GM12878 (cell line): ENCODE measurements at regions not wholly inside any gene's neighbourhood (a gene's known extent, or its start where the extent isn't known, plus 50 kb on each side); places are given as distances from the start of the nearest gene placed in this dataset.

Experiments
- ATAC-seq: fragments of 200-7000 bp; cut with Tn5 transposase; 3 replicates; pipeline ENCODE4 v1.9.1; 2020; ENCODE audit warnings: mild to moderate bottlenecking, moderate library complexity
- BruUV-seq: library from RNA; stranded (reverse); fragments of 400-500 nt; replicated peaks from 2 replicates; lab custom pipeline; 2021; lab: Mats Ljungman, UMichigan
- CTCF ChIA-PET: fragments of 300-600 bp; sonication (Branson Sonifier 250); formaldehyde crosslinking; extraction: SDS; loops from one replicate; lab custom pipeline; 2021; ENCODE audit warnings: inconsistent platforms; lab: Yijun Ruan, JAX
- POLR2A ChIA-PET: fragments of 350-600 bp; formaldehyde crosslinking; extraction: SDS; loops from one replicate; lab custom pipeline; 2021; ENCODE audit warnings: inconsistent platforms; lab: Charles Lee
- RAD21 ChIA-PET: fragments of 300-600 bp; sonication (Branson Sonifier 250); formaldehyde crosslinking; loops from one replicate; lab custom pipeline; 2023; ENCODE audit warnings: antibody characterized with exemption; ENCODE audit not compliant: unreplicated experiment; lab: Charles Lee
- SMC1A ChIA-PET: fragments of 300-600 bp; sonication (Branson Sonifier 250); formaldehyde crosslinking; loops from one replicate; lab custom pipeline; 2023; ENCODE audit not compliant: unreplicated experiment, uncharacterized antibody; lab: Charles Lee
- DNase-seq: peaks from one replicate; pipeline ENCODE4 v3.0.0-alpha.2; 2011; ENCODE audit warnings: low read depth, low spot score
- FAIRE-seq: peaks from 3 replicates; lab custom pipeline; 2011; peaks lifted over from hg19 to GRCh38; lab: Jason Lieb, UNC
- H2AFZ ChIP-seq: 2 replicates; pipeline ENCODE4 v1.6.0; 2011; ENCODE audit warnings: low read depth, low read length, control low read depth; ENCODE audit not compliant: control insufficient read depth
- H3K27ac ChIP-seq: 2 replicates; pipeline ENCODE4 v1.5.1; 2011; ENCODE audit warnings: control low read depth; ENCODE audit not compliant: control insufficient read depth, insufficient read depth
- H3K27me3 ChIP-seq, 2 experiments: replicated peaks in 1 of 2; 2 replicates each; pipeline versions ENCODE4 v1.6.0 to v1.6.1; 2011; ENCODE audit warnings: low read length in 1 of 2; ENCODE audit not compliant: control insufficient read depth in 2 of 2, insufficient read depth in 2 of 2
- H3K36me3 ChIP-seq, 2 experiments: 2 replicates each; pipeline ENCODE4 v1.5.1; 2011; ENCODE audit warnings: low read length in 1 of 2; ENCODE audit not compliant: control insufficient read depth in 2 of 2, insufficient read depth in 2 of 2
- H3K4me1 ChIP-seq: 2 replicates; pipeline ENCODE4 v1.6.1; 2011; ENCODE audit warnings: mild to moderate bottlenecking, low read length, moderate library complexity, mixed read lengths; ENCODE audit not compliant: control insufficient read depth, insufficient read depth
- H3K4me2 ChIP-seq: 2 replicates; pipeline ENCODE4 v1.6.0; 2011; ENCODE audit warnings: control low read depth; ENCODE audit not compliant: control insufficient read depth, insufficient read depth
- H3K4me3 ChIP-seq: fragments of 200-600 bp; sonication (generic); 2 replicates; pipeline ENCODE4 v1.5.1; 2016
- H3K79me2 ChIP-seq: 2 replicates; pipeline ENCODE4 v1.6.0; 2011; ENCODE audit warnings: low read length; ENCODE audit not compliant: control insufficient read depth, insufficient read depth
- H3K9ac ChIP-seq: 2 replicates; pipeline ENCODE4 v1.8.0; 2011; ENCODE audit warnings: low read length, control low read depth, mixed read lengths; ENCODE audit not compliant: control insufficient read depth, insufficient read depth
- H3K9me3 ChIP-seq: replicated peaks from 3 replicates; pipeline ENCODE4 v1.5.1; 2011; ENCODE audit warnings: mild to moderate bottlenecking, low read length; ENCODE audit not compliant: control insufficient read depth, insufficient read depth
- H4K20me1 ChIP-seq: 2 replicates; pipeline ENCODE4 v1.6.0; 2011; ENCODE audit not compliant: control insufficient read depth, insufficient read depth
- CREM ChIP-seq: IDR thresholded peaks from 2 replicates; pipeline ENCODE4 v1.6.1; 2014; ENCODE audit warnings: antibody characterized with exemption, low read depth
- EED ChIP-seq: sonication (generic); IDR thresholded peaks from 2 replicates; pipeline ENCODE4 v1.6.1; 2016; ENCODE audit warnings: antibody characterized with exemption, low read depth
- FOXM1 ChIP-seq: IDR thresholded peaks from 2 replicates; pipeline ENCODE4 v1.6.1; 2012; ENCODE audit warnings: low read depth, mild to moderate bottlenecking, inconsistent platforms, low read length, moderate library complexity
- KDM1A ChIP-seq: fragments of 200-600 bp; sonication (generic); IDR thresholded peaks from 2 replicates; pipeline ENCODE4 v1.6.1; 2016; ENCODE audit warnings: borderline replicate concordance
- NBN ChIP-seq: fragments of 450-650 bp; IDR thresholded peaks from 2 replicates; pipeline ENCODE4 v1.6.1; 2016
- NFXL1 ChIP-seq: fragments of 450-650 bp; IDR thresholded peaks from 2 replicates; pipeline ENCODE4 v1.6.1; 2017; ENCODE audit warnings: antibody characterized with exemption, mild to moderate bottlenecking, borderline replicate concordance
- RAD51 ChIP-seq: fragments of 450-650 bp; IDR thresholded peaks from 2 replicates; pipeline ENCODE4 v1.6.1; 2016; ENCODE audit warnings: moderate library complexity, mild to moderate bottlenecking, inconsistent platforms
- RCOR1 ChIP-seq: conservative IDR thresholded peaks from 2 replicates; pipeline ENCODE4 v1.6.1; 2012; ENCODE audit warnings: low read depth, low read length, improper control_type of control experiment
- SPI1 ChIP-seq: IDR thresholded peaks from 2 replicates; pipeline ENCODE4 v1.6.1; 2011; ENCODE audit warnings: low read depth, mild to moderate bottlenecking, low read length, moderate library complexity, borderline replicate concordance; ENCODE audit not compliant: insufficient read depth
- USF1 ChIP-seq: IDR thresholded peaks from 2 replicates; pipeline ENCODE4 v1.6.1; 2011; ENCODE audit warnings: borderline replicate concordance, low read depth, mild to moderate bottlenecking, moderate library complexity, mixed read lengths, low read length; ENCODE audit not compliant: insufficient read depth; ENCODE audit errors: extremely low read length
- ZBTB11 ChIP-seq: fragments of 450-650 bp; formaldehyde crosslinking; IDR thresholded peaks from 2 replicates; pipeline ENCODE4 v1.5.0; 2022; ENCODE audit warnings: mild to moderate bottlenecking, missing genetic modification characterization
- ZBTB40 ChIP-seq: fragments of 450-650 bp; IDR thresholded peaks from 2 replicates; pipeline ENCODE4 v1.6.1; 2016; ENCODE audit warnings: mild to moderate bottlenecking, moderate library complexity, borderline replicate concordance
- ZNF207 ChIP-seq: fragments of 450-650 bp; IDR thresholded peaks from 2 replicates; pipeline ENCODE4 v1.6.1; 2014; ENCODE audit warnings: antibody characterized with exemption, mild to moderate bottlenecking, borderline replicate concordance
- ZNF217 ChIP-seq: fragments of 450-650 bp; IDR thresholded peaks from 2 replicates; pipeline ENCODE4 v1.6.1; 2017; ENCODE audit warnings: antibody characterized with exemption, mild to moderate bottlenecking
- WGBS: methylation state at CpG from one replicate; pipeline ENCODE4 v1.1.6; 2016; ENCODE audit warnings: low lambda C conversion rate; ENCODE audit not compliant: insufficient replicate concordance, insufficient coverage; ENCODE audit errors: missing lambda C conversion rate; 5-methylcytosine and 5-hydroxymethylcytosine counted together
- in situ Hi-C: fragments of 300-500 bp; cut with MboI; formaldehyde crosslinking; loops from 9 replicates; pipeline ENCODE4 v1.14.3; 2018; ENCODE audit warnings: mixed read lengths
- intact Hi-C: fragments of 100-400 bp; cut with micrococcal nuclease; formaldehyde crosslinking; loops from one replicate; pipeline ENCODE4 v1.14.2; 2022; ENCODE audit not compliant: unreplicated experiment

DNA sequence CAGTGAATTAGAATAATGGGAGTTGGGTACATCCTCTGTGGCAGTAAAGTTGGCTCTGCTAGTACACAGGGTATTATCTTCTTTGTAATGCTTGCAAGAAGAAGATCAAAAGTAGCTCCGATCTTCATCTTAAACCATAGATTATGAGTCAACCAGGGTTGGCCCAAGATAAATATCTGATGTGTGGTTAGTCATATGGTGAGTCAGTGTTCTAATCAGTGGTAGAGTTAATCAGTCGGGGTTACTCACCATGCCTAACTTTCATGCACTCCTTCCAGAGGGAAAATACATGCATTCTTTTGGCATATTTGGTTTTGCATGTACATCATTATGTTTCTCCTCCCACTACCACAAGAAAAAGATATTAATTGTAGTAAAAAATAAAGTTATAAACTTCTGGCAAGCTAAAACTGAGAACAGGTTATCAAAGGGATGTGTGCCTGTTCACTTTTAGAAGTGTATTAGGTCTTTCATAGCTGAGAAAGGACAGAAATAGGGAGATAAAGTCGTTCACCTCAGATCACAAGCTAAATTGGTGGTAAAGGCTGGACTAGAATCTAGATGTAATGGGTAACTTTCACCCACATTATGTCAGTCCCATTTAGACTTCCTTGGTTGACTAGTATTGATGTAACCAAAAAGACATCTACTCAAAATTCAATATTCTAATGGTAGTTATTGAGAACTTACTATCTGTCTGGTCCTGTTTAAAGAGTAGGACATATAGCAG lies 684.4 kb downstream of the IRS1 start:
- H2AFZ ChIP-seq: no peak overlapping the region
- CTCF ChIA-PET: no interaction called here
- H3K79me2 ChIP-seq: no peaks in the 10 kb centered on the region
- intact Hi-C loops (no loop called here), in situ Hi-C loops (no loop called here)
- 0% methylated on average over 3 of the region's 3 CpGs for WGBS
- TF ChIP-seq RCOR1 (no peak), ZBTB40 (no peak), KDM1A (no peak), USF1 (no peak), NBN (no peak), SPI1 (no peak), ZNF217 (no peak), RAD51 (no peak), ZNF207 (no peak), FOXM1 (no peak), NFXL1 (no peak), ZBTB11 (no peak), CREM (no peak), EED (no peak)
- H3K4me2 ChIP-seq: no peak overlapping the region
- no peak overlapping the region for H3K4me3 ChIP-seq
- no peaks in the 10 kb centered on the region for H3K4me1 ChIP-seq
- no peak overlapping the region for H3K9ac ChIP-seq
- no peak overlapping the region for H3K27ac ChIP-seq
- H3K36me3 ChIP-seq: no peaks in the 10 kb centered on the region
- DNase-seq (no peak), FAIRE-seq (no peak), ATAC-seq (no peak)
- SMC1A ChIA-PET: no interaction called here
- H4K20me1 ChIP-seq: no peaks in the 10 kb centered on the region
- no TSS peak for BruUV-seq
- no peaks in the 10 kb centered on the region for H3K9me3 ChIP-seq
- RAD21 ChIA-PET: no interaction called here
- POLR2A ChIA-PET: no interaction called here
- H3K27me3 ChIP-seq: no peaks in the 10 kb centered on the region
